ENCODE measurements at regions not wholly inside any gene's neighbourhood (a gene's known extent, or its start where the extent isn't known, plus 50 kb on each side); places are given as distances from the start of the nearest gene placed in this dataset.

DNA sequence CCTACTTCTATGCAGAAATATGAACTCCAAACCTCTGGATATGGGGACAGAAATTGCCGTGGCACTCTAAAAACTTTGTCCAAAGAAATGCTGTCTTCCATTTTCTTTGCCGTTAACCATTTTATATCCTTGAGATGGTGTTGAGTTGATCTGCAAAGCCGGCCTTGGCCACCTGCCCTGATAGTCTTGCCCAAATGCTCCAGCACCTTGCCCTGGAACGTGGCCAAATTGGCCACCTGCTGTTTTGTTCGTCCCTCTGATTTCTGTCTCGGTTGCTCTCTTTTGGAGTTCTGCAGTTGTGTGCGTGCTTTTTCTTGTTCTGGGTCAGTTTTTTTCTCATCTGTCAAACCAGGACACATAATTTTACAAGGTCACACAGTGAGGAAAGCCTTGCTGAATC lies 239.7 kb upstream of the GMDS start:
- no peaks in the 10 kb centered on the region for H3K36me3 ChIP-seq (ENCODE audit: control insufficient read depth, insufficient read depth, low read length)
- H3K27me3 ChIP-seq (ENCODE audit: control insufficient read depth, insufficient read depth, low read length): no peaks in the 10 kb centered on the region
- no peak overlapping the region for H3K4me3 ChIP-seq (ENCODE audit: low read depth, low read length)
- TF ChIP-seq, protein P1, sequence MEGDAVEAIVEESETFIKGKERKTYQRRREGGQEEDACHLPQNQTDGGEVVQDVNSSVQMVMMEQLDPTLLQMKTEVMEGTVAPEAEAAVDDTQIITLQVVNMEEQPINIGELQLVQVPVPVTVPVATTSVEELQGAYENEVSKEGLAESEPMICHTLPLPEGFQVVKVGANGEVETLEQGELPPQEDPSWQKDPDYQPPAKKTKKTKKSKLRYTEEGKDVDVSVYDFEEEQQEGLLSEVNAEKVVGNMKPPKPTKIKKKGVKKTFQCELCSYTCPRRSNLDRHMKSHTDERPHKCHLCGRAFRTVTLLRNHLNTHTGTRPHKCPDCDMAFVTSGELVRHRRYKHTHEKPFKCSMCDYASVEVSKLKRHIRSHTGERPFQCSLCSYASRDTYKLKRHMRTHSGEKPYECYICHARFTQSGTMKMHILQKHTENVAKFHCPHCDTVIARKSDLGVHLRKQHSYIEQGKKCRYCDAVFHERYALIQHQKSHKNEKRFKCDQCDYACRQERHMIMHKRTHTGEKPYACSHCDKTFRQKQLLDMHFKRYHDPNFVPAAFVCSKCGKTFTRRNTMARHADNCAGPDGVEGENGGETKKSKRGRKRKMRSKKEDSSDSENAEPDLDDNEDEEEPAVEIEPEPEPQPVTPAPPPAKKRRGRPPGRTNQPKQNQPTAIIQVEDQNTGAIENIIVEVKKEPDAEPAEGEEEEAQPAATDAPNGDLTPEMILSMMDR (IDR thresholded peaks at IDR 0.05; ENCODE audit: insufficient read depth, low read length, severe bottlenecking): no peak
- FAIRE-seq (no peak), DNase-seq (ENCODE audit: low read depth) (no peak)

DNA sequence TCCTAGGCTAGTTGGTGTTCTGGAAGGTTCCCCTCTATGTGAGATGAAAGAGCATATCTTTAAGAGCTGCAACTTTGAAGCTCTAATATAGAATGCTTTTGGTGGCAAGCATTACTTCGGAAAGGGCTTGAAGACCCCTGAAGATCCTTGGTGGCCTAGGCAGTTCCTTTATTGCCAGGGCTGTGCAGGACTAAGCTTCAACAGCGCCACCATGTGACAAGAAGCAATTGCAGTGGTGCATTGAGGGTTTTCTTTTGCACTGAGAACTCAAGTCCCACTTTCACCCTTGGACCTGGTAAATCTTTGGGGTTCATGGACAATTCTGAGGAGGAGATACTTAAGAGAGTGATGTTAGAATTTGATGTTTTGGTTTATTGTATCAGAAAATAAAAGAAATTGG lies 237.4 kb upstream of the GMDS start:
- FAIRE-seq: no peak
- TF ChIP-seq, protein P1 (IDR thresholded peaks at IDR 0.05; ENCODE audit: insufficient read depth, low read length, severe bottlenecking): peak; percentile 7
- no peak overlapping the region for H3K4me3 ChIP-seq (ENCODE audit: low read depth, low read length)
- no peaks in the 10 kb centered on the region for H3K27me3 ChIP-seq (ENCODE audit: control insufficient read depth, insufficient read depth, low read length)
- DNase-seq (ENCODE audit: low read depth): no peak
- no peaks in the 10 kb centered on the region for H3K36me3 ChIP-seq (ENCODE audit: control insufficient read depth, insufficient read depth, low read length)

DNA sequence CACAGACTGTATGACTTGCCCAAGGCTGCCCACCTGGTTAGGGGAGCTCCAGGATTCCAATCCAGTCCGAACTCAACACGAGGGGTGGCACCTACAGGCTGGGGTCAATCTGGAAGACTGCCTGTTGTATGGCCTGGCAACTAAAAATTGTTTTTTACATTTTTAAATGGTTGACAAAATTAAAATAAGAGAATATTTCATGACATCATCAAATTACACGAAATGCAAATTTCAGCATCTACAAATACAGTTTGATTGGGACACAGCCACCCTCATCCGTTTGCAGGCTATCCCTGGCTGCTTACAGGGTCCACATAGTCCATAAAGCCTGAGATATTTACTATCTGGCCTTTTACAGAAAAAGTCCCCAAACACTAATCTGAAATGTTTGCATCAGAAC lies 235.9 kb upstream of the GMDS start:
- no peak for FAIRE-seq
- Histone ChIP-seq H3K36me3 (ENCODE audit: control insufficient read depth, insufficient read depth, low read length) (no peaks in the 10 kb centered on the region), H3K4me3 (ENCODE audit: low read depth, low read length) (no peak overlapping the region), H3K27me3 (ENCODE audit: control insufficient read depth, insufficient read depth, low read length) (no peaks in the 10 kb centered on the region)
- TF ChIP-seq, protein P1 (IDR thresholded peaks at IDR 0.05; ENCODE audit: insufficient read depth, low read length, severe bottlenecking): no peak
- DNase-seq (ENCODE audit: low read depth): no peak

DNA sequence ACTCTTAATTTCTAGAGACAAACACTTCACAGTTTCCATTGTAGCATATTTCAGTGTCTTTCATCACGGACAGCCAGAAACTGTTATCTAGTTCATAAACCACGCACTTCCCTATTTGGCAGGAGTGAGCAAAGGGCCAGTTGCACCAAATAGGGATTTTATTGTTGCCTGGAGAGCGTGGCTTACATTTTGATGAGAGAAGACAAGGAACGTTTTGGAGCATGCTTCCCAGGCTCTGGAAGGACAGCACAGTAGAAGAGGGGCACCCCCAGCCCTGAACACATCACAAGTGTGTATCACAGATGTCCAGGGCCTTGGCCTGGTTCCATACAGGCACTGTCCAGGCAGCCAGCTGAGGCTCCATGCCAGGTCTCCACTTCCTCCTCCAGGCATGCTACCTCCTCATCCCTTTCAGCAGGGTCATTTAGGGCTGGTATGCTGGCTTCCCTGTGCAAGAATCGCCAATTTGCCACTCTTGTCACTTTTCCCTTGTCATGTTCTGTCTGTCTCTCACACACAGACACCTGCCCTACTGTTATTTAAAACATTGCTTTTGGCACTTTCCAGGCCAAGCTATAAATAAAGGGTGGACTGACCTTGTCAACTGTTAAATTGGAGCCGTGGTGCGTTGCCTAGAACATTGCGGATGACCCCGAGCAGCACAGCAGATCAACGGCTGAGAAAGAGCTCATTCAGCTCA lies 235.0 kb upstream of the GMDS start:
- H3K36me3 ChIP-seq (ENCODE audit: control insufficient read depth, insufficient read depth, low read length): no peaks in the 10 kb centered on the region
- FAIRE-seq: no peak
- H3K27me3 ChIP-seq (ENCODE audit: control insufficient read depth, insufficient read depth, low read length): no peaks in the 10 kb centered on the region
- DNase-seq (ENCODE audit: low read depth): no peak
- no peak overlapping the region for H3K4me3 ChIP-seq (ENCODE audit: low read depth, low read length)
- TF ChIP-seq, protein P1 (IDR thresholded peaks at IDR 0.05; ENCODE audit: insufficient read depth, low read length, severe bottlenecking): no peak

DNA sequence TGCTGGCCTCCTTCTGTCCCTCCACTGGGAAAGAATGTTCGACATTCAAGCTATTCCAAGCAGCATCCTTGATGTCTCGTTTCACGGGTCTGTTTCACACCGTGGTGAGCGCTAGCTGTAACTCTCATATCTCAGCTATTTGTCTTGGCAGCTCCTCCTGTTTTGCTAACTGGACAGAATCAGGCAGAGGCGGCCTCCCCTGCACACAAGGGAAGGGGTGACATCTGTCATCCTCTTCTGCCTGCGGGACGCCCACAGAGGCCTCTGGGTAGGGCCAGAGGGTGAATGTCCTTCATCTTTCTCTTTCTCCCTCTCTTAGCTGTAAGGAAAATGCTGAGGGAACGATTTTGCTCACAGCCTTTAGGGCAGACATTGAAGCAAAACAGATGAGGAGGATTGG lies 232.8 kb upstream of the GMDS start:
- TF ChIP-seq, protein P1 (IDR thresholded peaks at IDR 0.05; ENCODE audit: insufficient read depth, low read length, severe bottlenecking): no peak
- H3K27me3 ChIP-seq (ENCODE audit: control insufficient read depth, insufficient read depth, low read length): no peaks in the 10 kb centered on the region
- no peaks in the 10 kb centered on the region for H3K36me3 ChIP-seq (ENCODE audit: control insufficient read depth, insufficient read depth, low read length)
- DNase-seq (ENCODE audit: low read depth) (no peak), FAIRE-seq (no peak)
- H3K4me3 ChIP-seq (ENCODE audit: low read depth, low read length): no peak overlapping the region

DNA sequence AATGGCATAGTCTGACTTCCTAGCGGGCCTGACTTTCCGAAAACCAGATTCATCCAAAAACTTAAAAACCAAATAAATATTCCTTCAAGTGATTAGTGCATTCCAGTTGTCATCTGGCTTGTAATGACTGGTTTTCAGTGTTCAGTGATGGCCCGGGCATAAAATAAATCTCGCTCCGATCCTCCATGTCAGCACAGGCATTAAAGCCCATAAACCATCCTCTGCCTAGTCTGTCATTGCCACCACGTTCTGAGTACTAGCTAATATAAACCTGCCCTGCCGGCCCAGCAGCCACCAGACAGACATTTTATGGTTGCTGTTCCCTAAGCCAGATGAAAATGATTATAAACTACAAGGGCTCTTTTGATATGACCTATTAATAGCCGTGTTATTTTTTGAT lies 232.3 kb upstream of the GMDS start:
- no peak for FAIRE-seq
- no peak overlapping the region for H3K4me3 ChIP-seq (ENCODE audit: low read depth, low read length)
- TF ChIP-seq, protein P1 (IDR thresholded peaks at IDR 0.05; ENCODE audit: insufficient read depth, low read length, severe bottlenecking): no peak
- no peak for DNase-seq (ENCODE audit: low read depth)
- no peaks in the 10 kb centered on the region for H3K27me3 ChIP-seq (ENCODE audit: control insufficient read depth, insufficient read depth, low read length)
- no peaks in the 10 kb centered on the region for H3K36me3 ChIP-seq (ENCODE audit: control insufficient read depth, insufficient read depth, low read length)
